Heart right ventricle (tissue), 16 donors: ENCODE measurements at regions not wholly inside any gene's neighbourhood (a gene's known extent, or its start where the extent isn't known, plus 50 kb on each side); places are given as distances from the start of the nearest gene placed in this dataset.

ENCODE experiments used
- ATAC-seq, 8 donors: fragments of 200-7000 bp; cut with Tn5 transposase; one replicate each; pipeline ENCODE4 v1.9.1; 2020; ENCODE audit warnings: mild to moderate bottlenecking in 8 of 8, moderate library complexity in 8 of 8, moderate number of reproducible peaks in 1 of 8
- DNase-seq, 2 donors: peaks; one replicate each; pipeline ENCODE4 v3.0.0-alpha.2; 2020
- H3K27ac ChIP-seq, 10 donors: fragments of 200-600 bp; sonication (generic) in 2 of 10; one replicate each; pipeline versions ENCODE4 v1.5.0 to v1.8.0; 2020 to 2022; ENCODE audit warnings: mild to moderate bottlenecking in 3 of 10
- H3K27me3 ChIP-seq, 7 donors: fragments of 200-600 bp; one replicate each; pipeline ENCODE4 v1.8.0; 2021 to 2022; ENCODE audit warnings: mild to moderate bottlenecking in 2 of 7
- H3K36me3 ChIP-seq, 9 donors: fragments of 200-600 bp; sonication (generic) in 1 of 9; one replicate each; pipeline versions ENCODE4 v1.5.0 to v1.8.0; 2020 to 2022; ENCODE audit warnings: mild to moderate bottlenecking in 2 of 9
- H3K4me1 ChIP-seq, 9 donors: fragments of 200-600 bp; sonication (generic) in 1 of 9; one replicate each; pipeline versions ENCODE4 v1.5.0 to v1.8.0; 2020 to 2022; ENCODE audit warnings: mild to moderate bottlenecking in 4 of 9
- H3K4me3 ChIP-seq, 10 donors: fragments of 200-600 bp; sonication (generic) in 2 of 10; one replicate each; pipeline versions ENCODE4 v1.5.0 to v1.8.0; 2020 to 2022; ENCODE audit warnings: mild to moderate bottlenecking in 7 of 10, moderate library complexity in 2 of 10
- H3K9me3 ChIP-seq, 11 donors: fragments of 200-600 bp in 10 of 11; sonication (generic) in 2 of 11; one replicate each; pipeline versions ENCODE4 v1.5.0 to v1.8.0; 2013 to 2022; ENCODE audit warnings: mild to moderate bottlenecking in 2 of 11, control low read depth in 1 of 11, moderate library complexity in 1 of 11
- CTCF ChIP-seq, 9 donors: fragments of 200-600 bp; sonication (generic) in 2 of 9; IDR thresholded peaks; one replicate each; pipeline versions ENCODE4 v1.5.0 to v1.8.0; 2021 to 2022; ENCODE audit warnings: antibody characterized with exemption in 9 of 9, mild to moderate bottlenecking in 5 of 9, moderate library complexity in 1 of 9
- WGBS, 2 donors: extraction: QIAGEN DNeasy Blood & Tissue Kit; methylation state at CpG; one replicate each; pipeline ENCODE4 v1.1.7; 2013; ENCODE audit warnings: inconsistent platforms in 1 of 2; 5-methylcytosine and 5-hydroxymethylcytosine counted together
- intact Hi-C, 10 donors: fragments of 100-400 bp; cut with DNase I; formaldehyde crosslinking; loops; one replicate each; pipeline versions ENCODE4 v1.11.1 to v1.14.2; 2022
- donor health status: Arrhythmogenic right ventricular cardiomyopathy.
- donor health status: ischemic (EF 13 %, LVEDD 7.1; RV severe dilation, severe dysfunction).
- donor health status: healthy with polysubstance abuse.
- donor health status: DM: no; HTN: yes; CAD: no.
- donor health status: DM: no; HTN: no; CAD: no.
- donor health status: ischemic (EF 25% LVEDD 6.9; RV normal size, moderate dysfunction).
- donor health status: ischemic (EF 25% LVEDD 5.7; RV mildly dilated, moderate dysfunction).
- donor health status: healthy.
- donor health status: DM: yes; HTN: yes; CAD: no.
- donor health status: Ischemic cardiomyopathy.
- donor health status: ischemic (EF 35%, LVEDD 5.7; RV mildly dilated, moderate dysfunction).
- donor health status: nonischemic (EF 11% LVEDD 7.7; RV severe dilation, severe dysfunction).
- donor health status: DM: yes; HTN: yes; CAD: no.
- donor health status: PGD.
- donor health status: ischemic (EF 29% LVEDD 5.4; RV normal size, mild dysfunction).
- donor health status: nonischemic (EF 23%, LVEDD 6.1; RV moderate dilation, normal function).

- H3K27me3 ChIP-seq = no peaks in the 10 kb centered on the region
- ATAC-seq = no peak
- no peak overlapping the region for H3K27ac ChIP-seq
- no peaks in the 10 kb centered on the region for H3K4me1 ChIP-seq
- no peaks in the 10 kb centered on the region for H3K36me3 ChIP-seq
- no peak for TF ChIP-seq CTCF (IDR thresholded peaks at IDR 0.05)
- 68 to 72% methylated on average over 3 of the region's 3 CpGs for WGBS, 2 donors
- H3K4me3 ChIP-seq = no peak overlapping the region
- intact Hi-C loops = no loop called here
- peaks cover 0 to 15% (median 0%) of the 10 kb centered on the region in 11 donors for H3K9me3 ChIP-seq
- DNase-seq = no peak
These were observed 898.9 kb upstream of the SEL1L start for GRCh38 chr14:82432301-82433105.

- no peaks in the 10 kb centered on the region for H3K4me1 ChIP-seq
- no peak for DNase-seq
- ATAC-seq = no peak
- no peaks in the 10 kb centered on the region for H3K27me3 ChIP-seq
- no peak overlapping the region for H3K4me3 ChIP-seq
- no peaks in the 10 kb centered on the region for H3K9me3 ChIP-seq
- TF ChIP-seq CTCF (IDR thresholded peaks at IDR 0.05) = no peak
- H3K36me3 ChIP-seq = no peaks in the 10 kb centered on the region
- intact Hi-C loops = no loop called here
- H3K27ac ChIP-seq = no peak overlapping the region
- WGBS, 2 donors = 80 to 86% methylated on average over 2 of the region's 2 CpGs
These were observed 904.8 kb upstream of the SEL1L start for GRCh38 chr14:82438436-82438835.

GRCh38 chr14:82441270-82441669, 907.6 kb upstream of the SEL1L start:
- Histone ChIP-seq H3K9me3 (no peaks in the 10 kb centered on the region), H3K4me1 (no peaks in the 10 kb centered on the region), H3K27me3 (no peaks in the 10 kb centered on the region), H3K27ac (no peak overlapping the region), H3K36me3 (no peaks in the 10 kb centered on the region), H3K4me3 (no peak overlapping the region)
- TF ChIP-seq CTCF (IDR thresholded peaks at IDR 0.05) = no peak
- WGBS, 2 donors = 75 to 90% methylated on average over 3 of the region's 3 CpGs
- intact Hi-C loops = no loop called here
- ATAC-seq (no peak), DNase-seq (no peak)

GRCh38 chr14:82445810-82446570, 912.3 kb upstream of the SEL1L start:
- intact Hi-C loops = no loop called here
- no peaks in the 10 kb centered on the region for H3K36me3 ChIP-seq
- no peaks in the 10 kb centered on the region for H3K4me1 ChIP-seq
- no peak for ATAC-seq
- no peaks in the 10 kb centered on the region for H3K27me3 ChIP-seq
- no peak for DNase-seq
- no peaks in the 10 kb centered on the region for H3K9me3 ChIP-seq
- TF ChIP-seq CTCF (IDR thresholded peaks at IDR 0.05) = no peak
- no peak overlapping the region for H3K27ac ChIP-seq
- WGBS, 2 donors = 70 to 79% methylated on average over 5 of the region's 5 CpGs
- no peak overlapping the region for H3K4me3 ChIP-seq
